Coronary artery (tissue), 2 donors: ENCODE measurements at regions not wholly inside any gene's neighbourhood (a gene's known extent, or its start where the extent isn't known, plus 50 kb on each side); places are given as distances from the start of the nearest gene placed in this dataset.
A peak's percentile ranks its signal among the peaks of the same experiment; 100 is the strongest.

Experiments
- DNase-seq: peaks from one replicate; pipeline ENCODE4 v3.0.0-alpha.2; 2017; ENCODE audit warnings: low spot score
- H3K27ac ChIP-seq, 2 donors: fragments of 200-600 bp; sonication (generic); one replicate each; pipeline ENCODE4 v1.5.1; 2016 to 2019
- H3K4me3 ChIP-seq: fragments of 200-600 bp; sonication (generic); 2 replicates; pipeline ENCODE4 v1.5.1; 2016; ENCODE audit warnings: mild to moderate bottlenecking, moderate library complexity
- TF ChIP-seq, protein P1 (sequence below): fragments of 200-600 bp; sonication (generic); IDR thresholded peaks from one replicate; pipeline ENCODE4 v1.5.1; 2019; ENCODE audit warnings: antibody characterized with exemption

DNA sequence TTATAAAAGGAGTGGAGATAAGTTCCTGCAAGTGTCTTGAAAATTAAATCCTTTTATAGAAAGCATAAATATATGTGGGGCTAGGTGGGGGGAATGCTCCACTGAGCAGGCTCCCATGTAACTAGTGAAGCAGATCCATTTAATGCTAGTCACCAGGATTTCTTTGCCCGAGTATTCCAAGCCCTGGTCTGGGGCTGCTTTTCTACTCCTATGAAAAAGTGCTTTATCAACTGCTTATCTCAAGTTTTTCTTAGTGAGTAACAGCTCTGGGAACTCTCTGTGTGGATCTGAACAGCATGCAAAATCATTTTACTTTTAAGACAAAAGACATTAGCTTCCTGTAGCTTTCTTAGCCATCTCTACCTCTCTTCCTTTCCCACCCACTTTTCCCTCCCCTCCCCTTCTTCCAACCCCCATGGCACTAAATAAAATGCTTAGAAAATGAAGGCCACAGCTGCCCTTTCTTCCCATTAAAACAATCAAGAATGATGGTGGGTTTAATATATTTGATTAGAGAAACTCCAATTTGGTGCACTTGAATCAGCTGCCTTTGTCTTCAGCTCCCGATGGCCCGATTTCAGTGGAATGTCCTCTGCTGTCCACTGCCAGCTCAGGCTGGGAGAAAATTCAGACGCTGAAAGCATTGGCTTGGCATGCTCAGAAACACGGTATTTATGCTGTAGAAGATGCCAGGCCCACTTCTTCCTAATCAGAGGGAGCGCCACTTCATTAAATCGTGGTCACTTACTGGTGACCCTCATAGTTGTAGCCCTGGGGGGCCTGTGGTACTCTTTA is 475.1 kb downstream of the FOXO1 start:
- DNase-seq = no peak

DNA sequence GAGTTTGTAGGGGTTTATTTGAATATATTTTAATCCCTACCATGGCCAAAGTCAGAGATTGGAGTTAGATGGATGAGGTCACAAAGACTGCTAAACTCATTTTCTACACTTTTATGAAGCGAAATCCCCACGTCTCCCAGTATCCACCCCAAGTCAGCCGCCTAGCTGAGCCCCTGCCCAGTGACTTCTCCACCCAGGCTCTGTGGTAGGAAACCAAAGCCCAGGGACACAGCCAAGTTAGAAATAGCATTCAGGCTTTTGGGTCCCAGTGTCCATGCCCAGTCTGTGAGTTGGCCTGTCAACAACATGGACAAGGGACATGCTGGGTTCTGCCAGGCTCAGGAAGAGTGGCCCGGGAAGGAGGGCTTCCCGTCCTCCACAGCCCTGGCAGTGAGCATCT is 474.0 kb downstream of the FOXO1 start:
- DNase-seq = no peak
- TF ChIP-seq, protein P1, sequence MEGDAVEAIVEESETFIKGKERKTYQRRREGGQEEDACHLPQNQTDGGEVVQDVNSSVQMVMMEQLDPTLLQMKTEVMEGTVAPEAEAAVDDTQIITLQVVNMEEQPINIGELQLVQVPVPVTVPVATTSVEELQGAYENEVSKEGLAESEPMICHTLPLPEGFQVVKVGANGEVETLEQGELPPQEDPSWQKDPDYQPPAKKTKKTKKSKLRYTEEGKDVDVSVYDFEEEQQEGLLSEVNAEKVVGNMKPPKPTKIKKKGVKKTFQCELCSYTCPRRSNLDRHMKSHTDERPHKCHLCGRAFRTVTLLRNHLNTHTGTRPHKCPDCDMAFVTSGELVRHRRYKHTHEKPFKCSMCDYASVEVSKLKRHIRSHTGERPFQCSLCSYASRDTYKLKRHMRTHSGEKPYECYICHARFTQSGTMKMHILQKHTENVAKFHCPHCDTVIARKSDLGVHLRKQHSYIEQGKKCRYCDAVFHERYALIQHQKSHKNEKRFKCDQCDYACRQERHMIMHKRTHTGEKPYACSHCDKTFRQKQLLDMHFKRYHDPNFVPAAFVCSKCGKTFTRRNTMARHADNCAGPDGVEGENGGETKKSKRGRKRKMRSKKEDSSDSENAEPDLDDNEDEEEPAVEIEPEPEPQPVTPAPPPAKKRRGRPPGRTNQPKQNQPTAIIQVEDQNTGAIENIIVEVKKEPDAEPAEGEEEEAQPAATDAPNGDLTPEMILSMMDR = no peak
- H3K27ac ChIP-seq = peak overlapping the region; percentile 73 to 93

More for the DNA sequence above, 475.1 kb downstream of the FOXO1 start:
- TF ChIP-seq, protein P1 = no peak
- H3K27ac ChIP-seq = peak overlapping the region; percentile 73 to 93
- H3K4me3 ChIP-seq = no peak overlapping the region

DNA sequence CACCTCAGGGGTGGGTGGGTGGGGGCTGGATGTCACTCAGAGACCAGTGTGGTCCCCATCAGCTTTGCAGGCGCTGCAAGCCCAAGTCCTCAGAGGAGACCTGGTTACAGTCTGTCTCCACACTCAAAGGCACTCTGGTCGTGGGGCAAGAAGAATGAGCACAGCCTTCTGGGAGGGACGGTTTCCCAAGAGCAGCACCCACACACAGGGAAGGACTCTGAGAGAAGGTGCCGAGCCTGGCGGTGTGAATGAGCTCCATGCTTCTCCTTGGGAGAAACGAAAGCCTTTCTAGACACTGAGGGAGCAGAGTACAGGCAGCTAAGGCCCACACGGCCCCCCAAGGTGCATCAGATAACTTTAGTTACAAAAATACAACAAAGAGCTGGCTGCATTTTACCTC is 473.6 kb downstream of the FOXO1 start:
- TF ChIP-seq, protein P1 = no peak
- Histone ChIP-seq H3K27ac (peak overlapping the region; percentile 73 to 93), H3K4me3 (peak overlapping the region; percentile 42)
- DNase-seq = no peak

More for the DNA sequence above, 474.0 kb downstream of the FOXO1 start:
- H3K4me3 ChIP-seq = no peak overlapping the region

DNA sequence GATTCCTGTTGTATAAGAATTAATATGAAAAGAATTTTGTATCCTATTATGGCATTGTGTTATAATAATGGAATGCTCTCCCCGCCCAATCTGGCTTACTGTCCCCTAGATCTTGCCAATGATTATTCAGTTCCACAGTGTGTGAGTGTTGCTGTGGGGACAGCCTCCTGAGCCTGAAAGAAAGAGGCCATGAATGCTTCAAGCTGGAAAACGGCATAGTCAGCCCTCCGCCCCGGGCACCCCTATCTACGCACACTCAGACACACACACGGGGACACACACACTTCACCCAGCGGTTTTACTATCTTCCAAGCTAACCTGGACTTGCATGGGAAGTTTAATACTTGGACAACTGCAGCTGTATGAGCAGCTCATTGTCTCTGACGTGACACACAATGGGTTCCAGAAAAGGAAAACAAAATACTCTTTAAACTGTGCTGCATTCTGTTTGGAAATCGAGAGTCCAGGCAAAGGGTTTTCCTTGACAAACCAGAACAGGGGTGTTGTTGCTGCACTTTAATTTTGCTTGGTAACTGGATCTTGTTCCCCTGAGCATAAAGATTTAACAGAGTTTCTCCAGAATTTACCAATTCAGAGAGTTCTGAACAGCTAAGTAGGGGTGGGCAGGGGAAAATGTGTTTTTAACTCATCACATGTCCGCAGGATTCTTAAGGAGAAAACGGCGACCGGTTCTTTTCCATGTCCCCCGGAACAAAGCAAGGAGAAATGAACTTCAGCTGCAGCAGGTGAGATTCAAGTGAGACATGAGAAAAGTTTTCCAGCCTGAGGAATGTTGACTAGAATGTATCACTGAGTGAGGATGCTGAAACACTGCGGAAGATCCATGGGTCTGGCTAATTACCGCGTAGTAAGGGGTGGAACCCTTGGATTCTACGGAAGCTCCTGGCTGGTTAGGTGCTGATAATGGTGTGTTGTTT is 472.9 kb downstream of the FOXO1 start:
- peak overlapping the region; percentile 42 for H3K4me3 ChIP-seq
- TF ChIP-seq, protein P1 = no peak
- no peak for DNase-seq

DNA sequence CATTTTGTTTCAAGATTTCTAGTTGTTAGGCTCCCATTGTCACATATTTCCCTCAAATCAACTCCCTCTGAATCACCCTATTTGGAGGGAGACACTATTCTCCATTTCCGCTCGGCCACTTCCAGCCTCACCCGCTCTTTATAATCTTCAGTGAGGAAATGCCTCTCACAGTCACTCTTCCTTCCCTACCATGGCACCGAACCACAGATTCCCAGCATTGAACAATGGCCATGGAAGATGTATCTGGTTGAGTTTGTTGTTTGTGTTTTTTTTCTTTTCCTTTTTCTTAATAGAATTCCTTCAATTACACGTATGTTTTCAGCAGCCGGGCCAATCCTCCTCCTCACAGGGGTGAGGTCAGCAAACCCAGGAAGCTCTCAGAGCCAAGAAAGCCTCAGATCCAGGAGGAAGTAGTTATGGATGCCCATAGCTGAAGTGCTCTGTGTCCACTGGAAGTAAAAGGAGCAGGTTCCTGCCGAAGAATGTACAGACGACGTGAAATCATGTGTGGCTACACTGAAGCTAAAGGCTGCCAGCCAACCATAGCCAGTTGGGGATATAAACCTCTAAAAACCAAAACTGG is 472.1 kb downstream of the FOXO1 start:
- DNase-seq = no peak
- peak overlapping the region; percentile 73 to 93 for H3K27ac ChIP-seq
- no peak overlapping the region for H3K4me3 ChIP-seq
- TF ChIP-seq, protein P1 = no peak

More for the DNA sequence above, 472.9 kb downstream of the FOXO1 start:
- peak overlapping the region; percentile 73 to 93 for H3K27ac ChIP-seq

DNA sequence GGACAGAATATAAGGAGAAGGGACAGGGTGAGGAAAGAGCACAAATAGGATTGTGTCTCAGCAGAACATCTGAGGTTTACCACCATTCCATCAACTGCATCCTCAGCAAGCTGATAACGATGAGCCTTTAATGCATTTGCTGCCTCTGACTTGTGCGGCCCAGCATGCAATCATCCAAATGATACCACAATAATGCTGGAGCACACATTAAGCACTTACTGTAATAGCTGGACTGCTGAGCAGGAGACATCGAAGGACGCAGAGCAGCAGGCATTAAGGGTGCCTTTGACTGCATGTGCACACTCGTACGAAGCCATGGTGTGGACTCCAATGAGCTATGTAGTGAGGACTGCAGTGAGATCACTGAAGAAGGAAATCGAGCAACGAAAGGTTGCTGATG is 469.4 kb downstream of the FOXO1 start:
- Histone ChIP-seq H3K4me3 (no peak overlapping the region), H3K27ac (no peak overlapping the region)
- no peak for DNase-seq
- TF ChIP-seq, protein P1 = no peak
